HEK293T (cell line): ENCODE measurements at regions not wholly inside any gene's neighbourhood (a gene's known extent, or its start where the extent isn't known, plus 50 kb on each side); places are given as distances from the start of the nearest gene placed in this dataset.

Experiments
- BHLHE40 ChIP-seq: fragments of 450-650 bp; IDR thresholded peaks from 2 replicates; pipeline ENCODE4 v1.6.1; 2016; ENCODE audit warnings: mild to moderate bottlenecking, moderate library complexity, borderline replicate concordance
- CTBP1 ChIP-seq: fragments of 450-650 bp; IDR thresholded peaks from 2 replicates; pipeline ENCODE4 v1.6.1; 2016; ENCODE audit warnings: borderline replicate concordance
- FOXA1 ChIP-seq: fragments of 450-650 bp; IDR thresholded peaks from 2 replicates; pipeline ENCODE4 v1.6.1; 2016; ENCODE audit warnings: mild to moderate bottlenecking
- FOXK2 ChIP-seq: fragments of 450-650 bp; IDR thresholded peaks from 2 replicates; pipeline ENCODE4 v1.6.1; 2016; ENCODE audit warnings: mild to moderate bottlenecking
- FOXM1 ChIP-seq: fragments of 450-650 bp; IDR thresholded peaks from 2 replicates; pipeline ENCODE4 v1.6.1; 2017; ENCODE audit warnings: mild to moderate bottlenecking, borderline replicate concordance
- TARDBP ChIP-seq: fragments of 450-650 bp; IDR thresholded peaks from 2 replicates; pipeline ENCODE4 v1.6.1; 2016

DNA sequence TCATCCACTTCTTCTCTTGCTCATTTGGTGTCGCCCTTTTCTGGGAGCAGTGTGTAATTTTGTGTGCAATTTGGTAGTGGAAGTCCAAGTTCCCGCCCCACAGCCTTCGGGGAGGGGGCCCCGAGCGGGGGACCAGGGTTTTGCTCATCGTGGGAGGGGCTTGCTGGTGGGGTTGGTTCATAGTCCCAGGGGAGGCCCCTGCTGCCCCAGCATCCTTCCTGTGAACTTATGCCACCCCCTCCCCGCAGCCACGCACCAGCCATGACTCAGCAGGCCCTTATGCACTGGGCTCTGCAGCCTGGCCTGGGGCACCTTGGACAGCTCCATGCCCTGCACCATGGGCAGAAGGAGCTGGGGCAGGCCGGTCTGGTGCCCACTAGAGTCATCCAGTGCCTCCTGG, 1183.6 kb downstream of the BRD1 start:
- TF ChIP-seq FOXK2 (no peak), BHLHE40 (no peak), FOXM1 (no peak), CTBP1 (no peak), FOXA1 (no peak), TARDBP (no peak)
